ENCODE measurements at regions not wholly inside any gene's neighbourhood (a gene's known extent, or its start where the extent isn't known, plus 50 kb on each side); places are given as distances from the start of the nearest gene placed in this dataset.

- H3K4me3 ChIP-seq (ENCODE audit: low read length): no peak overlapping the region
- no peak for TF ChIP-seq CTCF (conservative IDR thresholded peaks at IDR 0.05; ENCODE audit: low read length)
- DNase-seq (ENCODE audit: low read depth): peak; percentile 3
These were observed 785.7 kb downstream of the ADGRL2 start for GRCh38 chr1:82586473-82586872.

- DNase-seq (ENCODE audit: low read depth): no peak
- no peak for TF ChIP-seq CTCF (conservative IDR thresholded peaks at IDR 0.05; ENCODE audit: low read length)
- H3K4me3 ChIP-seq (ENCODE audit: low read length): no peak overlapping the region
These were observed 781.6 kb downstream of the ADGRL2 start for GRCh38 chr1:82582347-82582746.

GRCh38 chr1:82578086-82578726, 777.5 kb downstream of the ADGRL2 start:
- H3K4me3 ChIP-seq (ENCODE audit: low read length): no peak overlapping the region
- no peak for DNase-seq (ENCODE audit: low read depth)
- TF ChIP-seq CTCF (conservative IDR thresholded peaks at IDR 0.05; ENCODE audit: low read length): no peak

DNA sequence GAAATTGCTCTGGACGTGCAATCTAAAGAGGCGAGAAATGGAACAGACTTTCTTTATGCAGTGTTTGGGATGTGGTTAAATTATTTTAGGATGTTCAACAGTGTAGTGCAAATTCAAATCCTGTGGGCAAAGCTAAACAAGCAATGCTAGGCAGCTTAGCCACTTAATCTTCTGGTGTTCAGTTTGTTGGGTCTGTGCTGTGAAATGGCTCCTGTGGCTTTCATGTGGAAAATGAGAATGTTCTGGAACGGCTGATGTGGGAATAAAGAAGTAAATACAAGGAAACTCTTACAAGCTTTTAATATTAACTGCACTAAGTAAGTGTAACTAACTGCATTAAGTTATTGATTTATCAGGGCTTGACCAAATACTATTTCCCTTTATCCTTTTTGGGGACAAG, 766.6 kb downstream of the ADGRL2 start:
- DNase-seq (ENCODE audit: low read depth): no peak
- no peak overlapping the region for H3K4me3 ChIP-seq (ENCODE audit: low read length)
- TF ChIP-seq CTCF (conservative IDR thresholded peaks at IDR 0.05; ENCODE audit: low read length): no peak

DNA sequence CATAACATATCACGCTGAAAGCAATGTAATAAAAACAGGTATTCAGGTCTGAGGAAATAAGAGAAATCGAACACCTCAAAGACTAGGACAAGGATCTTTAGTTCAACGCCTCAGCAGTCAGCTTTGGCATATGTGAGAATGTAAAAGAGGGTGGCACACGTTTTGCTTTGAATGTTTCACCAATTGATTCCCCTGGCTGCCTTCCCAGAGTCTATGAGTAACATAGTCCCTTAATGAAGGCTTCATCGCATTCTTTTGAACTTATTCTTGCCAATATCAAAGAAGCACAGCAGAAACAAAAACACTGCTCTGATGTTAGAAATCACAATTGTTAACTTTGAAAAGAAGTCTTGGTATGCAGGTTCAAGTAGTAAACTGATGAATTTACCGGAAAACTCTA, 764.8 kb downstream of the ADGRL2 start:
- peak; percentile 71 for DNase-seq (ENCODE audit: low read depth)
- no peak for TF ChIP-seq CTCF (conservative IDR thresholded peaks at IDR 0.05; ENCODE audit: low read length)
- H3K4me3 ChIP-seq (ENCODE audit: low read length): no peak overlapping the region

GRCh38 chr1:82565146-82565545, 764.4 kb downstream of the ADGRL2 start:
- H3K4me3 ChIP-seq (ENCODE audit: low read length): no peak overlapping the region
- peak; percentile 45 for TF ChIP-seq CTCF (conservative IDR thresholded peaks at IDR 0.05; ENCODE audit: low read length)
- peak; percentile 79 for DNase-seq (ENCODE audit: low read depth)

- TF ChIP-seq CTCF (conservative IDR thresholded peaks at IDR 0.05; ENCODE audit: low read length): no peak
- no peak overlapping the region for H3K4me3 ChIP-seq (ENCODE audit: low read length)
- DNase-seq (ENCODE audit: low read depth): no peak
These were observed 763.6 kb downstream of the ADGRL2 start for GRCh38 chr1:82564333-82564732.
